NCI-H1930 (cell line): ENCODE measurements at regions not wholly inside any gene's neighbourhood (a gene's known extent, or its start where the extent isn't known, plus 50 kb on each side); places are given as distances from the start of the nearest gene placed in this dataset.
"Not testable (repeated sequence)": the region's sequence is repeated elsewhere in the genome, so short reads cannot be mapped to it uniquely, and the experiment has no call there.

Source experiments
- DNase-seq, 2 experiments: peaks; one replicate each; lab custom pipeline; 2025; lab: John Stamatoyannopoulos, UW

DNA sequence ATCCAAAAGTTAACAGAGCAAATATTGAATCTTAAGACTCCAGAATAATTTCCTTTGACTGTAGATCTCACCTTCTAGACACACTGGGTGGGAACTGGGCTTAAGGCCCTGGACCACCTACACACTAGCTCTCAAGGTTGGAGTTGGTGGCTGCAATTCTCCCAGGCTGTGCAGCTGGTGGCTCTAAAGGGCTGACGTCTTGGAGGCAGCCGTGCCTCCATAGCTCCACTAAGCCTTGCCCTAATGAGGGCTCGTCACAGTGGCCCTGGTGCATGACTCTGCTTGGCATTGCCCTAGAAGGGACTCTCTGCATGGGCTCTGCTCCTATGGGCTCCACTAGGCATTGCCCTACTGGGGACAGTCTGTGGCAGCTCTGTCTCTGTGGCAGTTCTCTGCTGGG lies 1005.2 kb downstream of the CCSER2 start:
- no peak for DNase-seq

DNA sequence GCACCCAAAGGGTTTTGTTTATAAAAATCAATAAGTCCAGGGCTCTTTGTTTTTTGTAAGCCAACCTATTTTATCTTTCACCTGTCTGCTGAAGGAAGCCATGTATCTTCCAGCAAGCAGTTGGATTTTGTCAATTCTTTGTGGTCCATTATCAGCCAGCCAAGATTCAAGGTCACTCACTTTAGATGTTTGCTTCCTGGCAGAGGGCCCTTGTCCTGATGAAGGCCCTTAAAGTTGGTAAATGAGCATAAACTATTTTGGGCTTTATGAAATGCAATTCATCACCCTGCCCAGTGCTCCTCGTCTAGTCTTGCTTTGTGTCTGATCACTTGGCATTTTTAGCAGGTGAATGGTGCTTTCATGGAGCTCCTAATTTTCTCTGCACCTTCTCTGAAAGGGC lies 1004.2 kb downstream of the GRID1 start:
- no peak for DNase-seq

DNA sequence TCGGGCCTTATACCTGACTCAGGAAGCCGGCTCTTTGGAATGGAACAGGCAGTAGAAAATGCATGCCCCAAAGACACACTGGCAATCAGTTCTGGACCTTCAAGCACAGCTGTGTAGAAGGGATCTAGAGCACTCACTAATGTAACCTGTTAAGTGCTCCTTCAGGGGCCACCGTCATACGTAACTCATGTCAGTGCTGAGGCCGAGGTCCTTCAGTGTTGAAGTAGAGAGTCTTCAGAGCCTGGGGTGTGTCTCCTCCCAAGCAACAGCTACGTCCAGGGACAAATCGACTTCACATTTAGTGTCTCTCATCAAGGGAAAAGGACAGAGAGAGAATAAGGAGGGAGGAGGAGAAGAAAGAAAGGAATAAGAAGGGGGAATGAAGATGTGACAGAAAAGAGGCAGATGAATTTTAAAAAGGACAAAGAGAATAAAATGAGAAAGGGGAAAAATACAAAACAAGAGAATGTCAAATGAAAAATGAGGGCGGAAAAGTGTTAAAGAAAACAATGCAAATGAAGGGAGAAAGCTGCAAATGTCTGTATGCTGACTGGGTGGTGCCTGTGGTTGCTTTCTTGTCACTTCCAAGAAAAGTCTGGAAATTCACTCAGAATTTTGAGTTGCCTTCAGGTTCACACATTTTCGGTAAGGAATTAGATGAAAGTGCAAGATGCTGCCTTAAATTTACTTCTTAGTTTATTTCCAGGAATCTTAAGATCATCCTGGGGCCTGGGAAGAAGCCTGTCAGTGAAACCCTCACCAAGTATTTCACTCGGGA lies 989.4 kb downstream of the GRID1 start:
- DNase-seq: no peak

DNA sequence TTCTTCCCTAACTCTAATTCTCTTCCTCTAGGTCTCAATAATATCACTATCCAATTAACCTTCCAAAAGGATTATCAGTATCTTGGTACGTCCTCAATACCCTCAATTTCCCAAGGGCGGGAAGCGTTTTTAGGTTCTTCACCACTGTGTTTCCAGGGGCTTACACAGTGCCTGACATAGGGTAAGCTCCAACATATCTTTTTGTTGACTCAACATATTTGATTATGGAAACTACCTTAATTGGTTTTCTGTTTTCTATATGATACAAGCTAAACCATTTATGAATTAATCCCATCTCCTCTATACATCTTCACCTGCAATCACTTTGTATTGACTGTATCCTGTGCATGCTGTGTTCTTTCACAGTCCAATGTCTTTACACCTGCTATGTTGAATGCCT lies 987.3 kb downstream of the GRID1 start:
- no peak for DNase-seq

DNA sequence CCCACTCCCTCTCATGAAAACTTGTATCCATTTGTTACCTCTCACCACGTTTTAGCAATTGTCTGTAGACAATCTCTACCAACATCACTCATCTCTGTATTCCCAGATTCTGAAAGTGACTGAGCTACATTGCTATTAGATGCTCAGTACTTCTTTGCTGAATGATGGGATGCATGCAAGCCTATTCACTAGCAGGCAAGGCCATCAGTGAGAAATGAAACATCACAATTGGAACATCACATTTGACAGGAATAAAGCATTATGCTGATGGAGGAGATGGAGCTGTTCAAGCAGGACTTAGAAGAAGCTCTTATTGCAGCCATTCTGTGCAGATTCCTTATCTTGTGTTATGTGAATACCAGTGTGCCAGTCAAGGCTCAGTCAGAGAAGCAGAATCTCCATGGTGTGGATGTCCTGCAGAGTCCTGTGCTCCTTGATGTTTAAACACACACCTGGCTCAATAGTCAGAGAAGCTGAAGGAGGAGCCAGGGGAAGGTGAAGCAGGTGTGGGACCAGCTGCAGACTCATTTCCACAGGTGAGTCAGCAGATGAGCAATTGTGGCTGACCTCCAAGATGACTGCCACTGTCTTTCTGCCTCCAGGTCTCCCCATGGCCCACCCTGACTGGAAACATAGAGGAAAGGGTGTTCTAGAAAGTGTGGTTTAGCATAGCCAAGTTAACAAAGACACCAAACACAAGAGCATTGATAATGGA lies 965.5 kb downstream of the GRID1 start:
- DNase-seq: no peak

DNA sequence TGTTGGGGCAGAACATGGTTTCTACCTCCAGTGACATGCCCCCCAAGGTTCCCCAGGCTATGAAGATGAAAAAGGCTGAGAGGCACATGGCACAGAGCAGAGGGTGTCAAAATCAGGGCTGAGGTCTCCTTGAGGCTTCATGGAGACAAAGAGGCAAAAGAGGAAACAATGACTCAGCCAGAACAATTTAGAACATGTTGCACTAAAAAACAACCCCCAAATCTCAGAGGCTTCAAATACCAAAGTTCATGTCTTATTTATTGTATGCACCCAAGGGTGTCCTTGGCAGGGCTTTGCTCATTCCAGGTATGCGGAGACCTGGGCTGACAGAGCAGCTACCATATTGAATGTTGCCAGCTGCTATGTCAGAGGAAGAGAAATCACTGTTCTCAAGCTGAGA lies 964.1 kb downstream of the GRID1 start:
- DNase-seq: no peak

DNA sequence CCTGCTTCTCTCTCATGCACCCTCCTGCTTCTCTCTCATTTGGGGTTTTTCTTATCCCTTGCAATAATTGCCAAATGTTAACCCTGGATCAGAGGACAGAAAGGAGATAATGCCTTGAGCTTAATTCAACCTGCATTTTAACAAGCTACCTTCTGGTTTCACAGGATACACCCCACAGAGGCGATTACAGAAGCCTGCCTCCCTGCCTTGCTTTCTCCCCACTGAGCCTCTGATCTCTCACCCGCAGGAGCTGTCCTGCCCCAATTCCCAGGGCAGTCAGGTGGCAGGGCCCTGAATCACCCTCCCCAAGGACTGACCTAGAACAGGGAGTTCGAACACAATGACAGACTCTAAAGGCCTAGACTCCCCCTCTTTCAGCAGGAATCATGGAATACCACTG lies 959.5 kb downstream of the GRID1 start:
- DNase-seq: no peak

DNA sequence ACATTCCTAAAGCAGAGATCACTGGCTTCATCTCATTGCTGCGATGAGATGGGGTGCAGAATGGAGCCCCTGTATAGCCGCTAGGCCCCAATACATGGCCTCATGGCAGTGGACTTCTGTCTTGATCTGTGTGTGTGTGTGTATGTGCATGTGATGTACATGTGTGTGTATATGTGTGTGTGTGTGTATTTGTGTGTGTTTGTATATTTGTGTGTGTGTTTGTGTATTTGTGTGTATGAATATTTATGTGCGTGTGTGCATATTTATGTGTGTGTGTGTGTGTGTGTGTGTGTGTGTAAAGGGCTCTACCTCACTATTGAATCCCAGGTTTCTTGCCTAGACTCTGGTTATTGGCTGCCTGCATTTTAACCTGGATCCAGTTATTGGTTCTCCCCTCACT lies 958.2 kb downstream of the GRID1 start:
- no peak for DNase-seq

DNA sequence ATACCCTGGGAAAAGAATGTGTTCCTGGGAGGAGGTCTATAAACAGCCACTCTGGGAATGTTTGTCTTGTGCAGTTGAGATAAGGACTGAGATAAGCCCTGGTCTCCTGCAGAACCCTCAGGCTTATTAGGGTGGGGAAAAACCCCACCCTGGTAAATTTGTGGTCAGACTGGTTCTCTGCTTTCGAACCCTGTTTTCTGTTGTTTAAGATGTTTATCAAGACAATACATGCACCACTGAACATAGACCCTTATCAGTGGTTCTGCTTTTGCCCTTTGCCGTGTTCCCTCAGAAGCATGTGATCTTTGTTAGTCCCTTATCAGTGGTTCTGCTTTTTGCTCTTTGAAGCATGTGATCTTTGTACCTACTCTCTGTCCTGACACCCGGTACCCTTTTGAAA lies 956.0 kb downstream of the GRID1 start:
- not testable (repeated sequence) for DNase-seq

DNA sequence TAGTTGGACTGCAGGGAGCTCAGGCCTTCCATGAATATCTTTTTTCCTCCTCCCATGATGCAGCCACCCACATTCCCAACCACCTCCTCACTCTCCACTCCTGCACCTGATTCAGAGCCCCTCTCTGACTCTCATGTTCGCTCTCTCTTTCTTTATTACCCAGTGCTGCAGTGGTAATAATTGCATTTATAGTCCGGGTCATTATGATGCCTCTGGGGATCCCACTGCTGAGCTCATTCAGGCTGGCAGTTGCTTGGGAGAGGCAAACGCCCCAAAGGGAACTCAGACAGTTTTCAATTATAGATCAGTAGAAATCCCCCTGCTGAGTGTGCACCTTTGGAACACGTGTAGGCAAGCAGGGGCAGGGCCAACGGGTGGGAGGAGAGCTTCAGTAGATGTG lies 953.0 kb downstream of the GRID1 start:
- DNase-seq: no peak

DNA sequence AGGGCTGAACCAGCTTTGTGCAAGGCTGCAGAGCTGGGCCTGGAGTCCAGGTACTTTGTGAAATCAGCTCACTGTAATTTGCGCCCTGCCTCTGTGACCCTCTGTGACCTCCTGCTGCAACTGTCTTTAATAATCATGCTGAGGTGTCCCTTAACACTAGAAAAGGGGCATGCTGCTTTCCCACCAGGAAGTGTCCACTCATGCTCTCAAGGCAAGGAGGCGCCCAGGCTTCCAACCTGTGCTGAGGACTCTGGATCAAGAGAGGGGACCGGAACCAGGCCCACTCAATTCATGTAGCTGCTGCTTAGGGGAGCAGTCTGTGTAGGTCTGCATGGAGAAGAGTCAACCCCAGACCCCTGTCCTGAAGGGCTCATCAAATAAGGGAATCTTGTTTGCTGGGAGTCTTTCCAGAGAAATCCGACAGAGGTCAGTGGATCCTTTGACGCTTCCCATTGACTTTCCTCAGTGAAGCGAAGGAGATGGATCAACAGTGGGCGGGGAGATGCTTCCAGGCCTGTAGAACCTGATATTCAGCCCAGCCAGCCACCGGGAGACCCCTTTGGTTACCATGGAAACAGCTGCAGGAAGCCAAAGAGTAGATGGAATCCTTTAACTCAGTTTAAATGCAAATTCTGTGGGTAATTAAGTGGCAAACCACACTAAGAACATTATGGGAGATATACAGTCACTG lies 945.9 kb downstream of the GRID1 start:
- DNase-seq: no peak

DNA sequence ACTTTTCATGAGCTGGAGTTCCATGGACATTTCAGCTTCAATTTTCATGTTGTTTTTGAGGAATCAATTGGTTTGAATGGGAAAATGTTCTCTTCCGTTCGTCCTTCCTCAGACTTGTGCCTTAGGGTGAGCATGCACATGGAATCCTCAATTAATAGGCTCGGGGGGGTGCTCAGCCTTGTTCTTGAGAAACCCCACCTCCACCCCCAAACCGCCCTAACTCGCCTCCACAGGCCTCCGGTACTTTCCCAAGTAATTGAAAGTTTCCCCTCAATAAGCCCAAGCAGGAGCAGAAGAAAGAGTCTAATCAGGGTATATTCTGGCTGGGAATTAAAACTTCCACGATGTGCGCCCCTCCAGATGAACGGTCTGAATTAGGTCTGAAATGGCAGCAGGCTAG lies 945.2 kb downstream of the GRID1 start:
- no peak for DNase-seq

DNA sequence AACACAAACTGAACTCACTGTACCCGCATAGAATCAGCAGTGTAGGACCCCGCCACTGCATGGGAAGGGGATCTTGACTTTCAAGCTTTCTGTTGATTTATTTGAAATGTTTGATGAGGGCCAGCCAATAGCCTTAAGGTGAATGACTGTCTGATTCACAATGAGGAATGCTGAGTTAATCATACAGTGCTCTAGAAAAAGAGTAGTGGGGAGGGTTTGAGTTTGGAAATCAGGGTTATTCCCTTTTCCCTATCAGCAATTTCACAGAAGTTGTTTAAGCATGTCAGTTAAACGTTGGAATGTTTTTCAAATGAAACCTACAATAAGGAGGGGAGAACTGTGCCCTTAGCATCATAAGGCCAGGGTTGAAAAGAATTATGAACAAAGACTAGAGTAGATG lies 937.5 kb downstream of the GRID1 start:
- DNase-seq: no peak

DNA sequence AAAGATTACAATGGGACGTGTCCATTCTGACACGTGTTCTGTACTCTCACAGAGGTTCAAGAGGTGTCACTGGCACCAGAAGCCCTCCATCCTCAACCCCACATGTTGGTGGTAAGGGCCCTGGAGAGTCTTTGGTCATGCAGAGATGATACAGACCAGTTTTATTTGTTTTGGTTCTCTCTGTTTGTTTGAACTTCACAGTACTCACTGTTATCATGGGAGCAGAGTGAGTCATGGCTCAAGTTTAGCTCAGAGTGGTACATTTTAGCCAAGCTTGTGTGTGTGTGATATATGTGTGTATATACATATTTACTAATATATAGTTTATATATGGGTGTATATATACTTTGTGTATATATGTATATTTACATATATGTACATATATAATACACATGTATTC lies 935.6 kb downstream of the GRID1 start:
- DNase-seq: no peak

DNA sequence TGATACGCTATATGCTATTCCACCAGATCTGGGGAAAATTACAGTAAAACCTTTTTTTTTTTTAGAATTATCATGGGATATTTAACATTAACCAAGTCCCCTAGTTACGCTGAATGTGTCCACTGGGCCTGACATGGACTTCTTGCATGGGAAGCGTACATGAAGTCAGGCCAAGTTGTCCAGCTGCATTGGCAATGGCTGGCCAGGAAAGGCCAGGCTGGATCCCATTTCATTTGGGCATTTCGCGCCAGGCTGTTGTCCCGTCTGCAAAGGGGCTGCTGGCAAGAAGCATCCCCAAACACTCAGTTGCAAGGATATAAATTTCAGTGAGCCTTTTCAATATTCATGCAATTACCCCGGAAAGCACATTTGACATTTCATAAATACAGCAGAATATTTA lies 933.3 kb downstream of the GRID1 start:
- DNase-seq: no peak

DNA sequence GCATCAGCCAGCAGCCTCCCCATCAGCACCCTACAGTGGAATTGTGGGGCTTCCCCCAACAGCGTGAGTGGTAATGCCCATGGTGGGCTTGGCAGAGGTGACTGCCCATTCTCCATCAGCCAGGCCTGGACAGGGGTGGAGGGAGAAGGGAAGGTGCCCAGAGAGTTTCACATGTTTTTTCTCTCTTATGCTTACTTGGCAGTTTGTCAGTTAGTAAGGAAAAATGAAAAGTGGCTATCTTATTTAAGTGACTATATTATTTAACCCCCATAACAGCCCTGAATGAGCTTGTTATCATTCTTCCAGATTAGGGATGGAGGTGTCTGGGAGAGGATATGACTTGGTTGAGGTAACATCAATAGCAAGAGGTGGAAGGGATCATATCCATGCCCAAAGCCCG lies 921.7 kb downstream of the GRID1 start:
- no peak for DNase-seq

DNA sequence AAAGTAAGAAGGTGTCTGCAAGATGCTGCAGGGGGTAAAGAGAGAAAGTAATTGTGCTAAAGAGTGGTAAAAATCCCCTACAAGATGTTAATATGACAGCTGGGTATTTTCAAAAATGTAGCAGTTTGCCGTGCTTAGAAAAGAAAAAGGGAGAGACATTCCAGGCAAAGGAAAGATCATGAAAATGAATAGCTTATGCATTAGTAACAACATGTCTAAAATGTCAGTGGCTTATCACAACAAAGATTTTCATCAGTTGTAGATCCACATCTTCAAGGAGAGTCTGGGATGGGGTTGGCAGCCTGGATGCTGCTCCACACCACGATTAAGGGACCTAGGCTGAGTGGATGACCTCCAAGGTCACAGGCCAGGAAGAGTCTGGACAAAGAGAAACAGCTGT lies 920.9 kb downstream of the GRID1 start:
- DNase-seq: no peak

DNA sequence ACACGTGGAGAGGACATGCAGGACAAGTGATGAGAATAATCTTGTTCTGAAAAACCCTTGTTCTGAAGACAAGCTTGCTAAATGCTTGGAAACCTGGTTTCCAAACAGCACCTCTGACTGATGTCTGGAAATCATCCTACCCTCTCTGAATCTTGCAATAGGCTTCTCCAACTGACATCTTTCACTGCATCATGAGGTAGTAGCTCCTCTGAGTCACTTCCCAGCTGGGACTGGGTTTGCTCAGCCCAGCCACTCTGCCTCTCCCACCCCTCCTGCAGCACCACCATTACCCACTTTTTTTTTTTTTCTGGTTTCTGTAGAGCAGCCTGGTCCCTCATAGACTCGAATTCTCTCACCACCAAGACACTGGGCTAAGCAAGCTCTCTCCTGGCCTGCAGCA lies 919.8 kb downstream of the GRID1 start:
- no peak for DNase-seq

DNA sequence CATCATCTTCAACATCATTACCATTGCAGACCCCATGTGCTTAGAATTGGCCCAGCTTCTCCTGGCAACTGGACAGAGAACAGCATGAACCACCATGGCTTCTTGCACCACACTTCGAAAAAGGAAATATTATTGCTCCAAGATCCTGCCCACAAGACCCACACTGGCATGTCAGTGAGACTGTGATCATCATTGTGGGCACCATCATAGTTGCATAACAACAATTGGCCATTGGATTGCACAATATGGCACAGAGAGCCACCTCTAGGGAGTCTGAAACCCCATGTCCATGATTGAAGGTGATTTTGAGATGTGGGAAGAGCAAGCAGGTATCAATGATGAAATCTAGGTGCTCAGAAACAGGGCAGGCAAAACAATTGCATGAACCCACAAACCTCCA lies 918.9 kb downstream of the GRID1 start:
- DNase-seq: no peak

DNA sequence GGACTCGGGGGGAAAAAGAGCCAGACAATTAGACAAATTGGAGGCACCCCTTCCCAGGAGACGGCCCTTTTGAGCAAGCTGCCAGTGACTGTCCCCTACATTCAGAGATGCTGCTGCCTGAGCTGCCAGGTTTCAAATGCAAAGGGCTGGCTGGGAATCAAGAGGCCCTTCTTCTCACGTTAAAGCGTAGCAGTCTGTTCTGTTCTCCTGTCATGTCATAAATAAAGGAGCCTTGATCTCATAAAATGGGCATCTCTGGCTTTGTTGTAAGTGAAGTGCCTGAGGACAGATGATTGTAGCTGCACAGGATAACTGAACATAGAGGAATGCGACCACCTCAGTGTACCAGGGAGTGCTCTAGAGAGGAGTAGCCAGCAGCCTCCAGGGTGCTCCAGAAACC lies 917.9 kb downstream of the GRID1 start:
- no peak for DNase-seq

DNA sequence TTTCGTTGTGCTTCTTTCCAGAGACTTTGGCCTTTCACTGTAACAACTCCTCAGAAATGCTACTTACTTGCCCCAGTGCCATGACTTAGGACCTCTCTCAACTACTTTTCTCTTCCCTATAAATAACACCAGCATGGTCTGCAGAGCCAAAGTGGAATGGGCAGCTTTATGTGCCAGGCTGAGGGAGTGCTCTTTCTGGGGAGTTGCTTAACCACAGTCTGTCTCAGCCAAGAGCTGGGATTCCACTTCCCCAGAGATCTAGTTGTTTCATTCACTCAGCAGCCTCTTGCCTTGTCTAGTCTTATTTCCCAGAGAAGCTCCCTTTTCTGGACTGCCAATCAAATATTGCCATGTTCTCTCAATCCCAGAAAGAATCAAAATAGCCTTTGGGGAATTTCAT lies 912.2 kb downstream of the GRID1 start:
- no peak for DNase-seq

DNA sequence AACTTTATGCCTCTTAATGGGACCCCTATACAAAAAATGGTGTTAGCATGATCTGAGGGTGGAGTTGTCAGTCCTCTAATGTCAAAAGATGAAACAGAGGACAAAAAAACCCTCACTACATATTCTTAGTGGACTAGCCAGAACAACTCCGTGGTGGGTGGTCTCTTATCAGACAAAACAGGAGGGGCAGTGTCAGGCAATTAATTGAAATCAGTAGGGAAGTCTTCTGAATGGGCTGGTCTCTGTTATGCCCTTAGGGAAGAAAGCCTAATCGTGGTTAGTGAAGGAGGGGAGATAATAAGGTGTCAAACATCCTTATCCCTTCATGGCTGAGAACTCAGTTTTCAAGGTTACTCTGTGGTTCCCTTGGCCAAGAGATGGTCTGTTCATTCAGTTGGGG lies 909.4 kb downstream of the GRID1 start:
- DNase-seq: no peak

DNA sequence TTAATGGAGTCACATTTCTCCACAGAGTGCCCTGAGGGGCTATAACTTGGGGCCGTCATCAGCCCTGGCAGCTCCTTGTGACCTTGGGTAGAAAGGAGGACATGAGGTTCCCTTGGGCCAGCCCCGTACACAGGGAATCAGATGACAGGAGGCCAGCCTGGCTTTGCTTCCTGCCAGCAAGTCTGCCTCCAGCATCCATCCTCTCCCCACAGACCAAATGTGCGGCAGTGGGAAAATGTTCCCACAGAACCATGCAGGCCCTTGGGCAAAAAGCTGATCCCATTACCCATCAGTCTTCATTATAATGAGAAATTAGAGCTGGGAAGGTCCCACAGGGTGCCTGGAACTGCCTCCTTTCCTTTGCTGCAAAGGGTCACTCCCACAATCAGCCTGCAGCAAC lies 908.3 kb downstream of the GRID1 start:
- no peak for DNase-seq
